M059J (cell line): ENCODE measurements at regions not wholly inside any gene's neighbourhood (a gene's known extent, or its start where the extent isn't known, plus 50 kb on each side); places are given as distances from the start of the nearest gene placed in this dataset.
"Not testable (repeated sequence)": the region's sequence is repeated elsewhere in the genome, so short reads cannot be mapped to it uniquely, and the experiment has no call there.

Experiments used
- DNase-seq: peaks from one replicate; pipeline ENCODE4 v3.0.0-alpha.2; 2012; ENCODE audit warnings: low read depth

- no peak for DNase-seq
Observed at GRCh38 chr3:178967177-178967532, 104.5 kb downstream of the ZMAT3 start.

GRCh38 chr3:178966299-178967176, 105.1 kb downstream of the ZMAT3 start:
- peak; percentile 59 for DNase-seq

- DNase-seq, result no peak
Observed at GRCh38 chr3:178964551-178964950, 107.1 kb downstream of the ZMAT3 start.

- no peak for DNase-seq
Observed at GRCh38 chr3:178960918-178961317, 110.7 kb downstream of the ZMAT3 start.

- DNase-seq, result peak; percentile 20
Observed at GRCh38 chr3:178960181-178960580, 111.4 kb downstream of the ZMAT3 start.

GRCh38 chr3:178950676-178951075, 120.9 kb downstream of the ZMAT3 start:
- DNase-seq, result peak; percentile 90

GRCh38 chr3:178949896-178950295, 121.7 kb downstream of the ZMAT3 start:
- peak; percentile 51 for DNase-seq

- peak; percentile 32 for DNase-seq
Observed at GRCh38 chr3:178948546-178948945, 123.1 kb downstream of the ZMAT3 start.

- no peak for DNase-seq
Observed at GRCh38 chr3:178947738-178948137, 123.9 kb downstream of the ZMAT3 start.

GRCh38 chr3:178942261-178942660, 129.3 kb downstream of the ZMAT3 start:
- DNase-seq, result not testable (repeated sequence)

GRCh38 chr3:178930116-178930515, 141.5 kb downstream of the ZMAT3 start:
- DNase-seq, result no peak

GRCh38 chr3:178916223-178916622, 155.4 kb downstream of the ZMAT3 start:
- no peak for DNase-seq

- no peak for DNase-seq
Observed at GRCh38 chr3:178915365-178915764, 156.2 kb downstream of the ZMAT3 start.

GRCh38 chr3:178907081-178907480, 164.5 kb downstream of the ZMAT3 start:
- DNase-seq, result peak; percentile 65

GRCh38 chr3:178901204-178901603, 170.4 kb downstream of the ZMAT3 start:
- no peak for DNase-seq

- no peak for DNase-seq
Observed at GRCh38 chr3:178900029-178900646, 171.5 kb downstream of the ZMAT3 start.

- DNase-seq, result no peak
Observed at GRCh38 chr3:178895178-178895789, 176.3 kb downstream of the ZMAT3 start.
